ENCODE measurements at regions not wholly inside any gene's neighbourhood (a gene's known extent, or its start where the extent isn't known, plus 50 kb on each side); places are given as distances from the start of the nearest gene placed in this dataset.

DNA sequence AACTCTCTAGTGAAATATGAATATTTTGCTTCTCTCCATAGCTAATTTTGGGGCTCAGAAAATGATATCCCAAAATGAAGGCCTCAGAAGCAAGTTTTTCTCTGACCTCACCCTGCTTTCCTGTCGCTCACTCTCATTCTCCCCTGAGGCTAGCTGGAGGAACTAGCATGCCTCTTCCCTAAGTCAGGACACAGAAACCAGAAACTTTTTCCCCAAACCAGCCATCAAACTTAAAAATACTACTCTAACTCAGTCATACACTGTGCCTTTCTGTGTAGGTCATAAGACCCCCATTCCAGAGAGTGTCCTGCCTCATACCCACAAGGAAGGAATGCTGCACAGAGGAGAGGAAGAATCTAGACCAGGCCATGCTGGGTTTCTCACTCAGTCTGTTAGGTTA, 329.6 kb downstream of the PCDH20 start:
- no peak for TF ChIP-seq POLR2A (IDR thresholded peaks at IDR 0.05; ENCODE audit: low read length)
- TF ChIP-seq GATA1 (IDR thresholded peaks at IDR 0.05; ENCODE audit: low read depth, low read length): no peak
- no peak for DNase-seq

DNA sequence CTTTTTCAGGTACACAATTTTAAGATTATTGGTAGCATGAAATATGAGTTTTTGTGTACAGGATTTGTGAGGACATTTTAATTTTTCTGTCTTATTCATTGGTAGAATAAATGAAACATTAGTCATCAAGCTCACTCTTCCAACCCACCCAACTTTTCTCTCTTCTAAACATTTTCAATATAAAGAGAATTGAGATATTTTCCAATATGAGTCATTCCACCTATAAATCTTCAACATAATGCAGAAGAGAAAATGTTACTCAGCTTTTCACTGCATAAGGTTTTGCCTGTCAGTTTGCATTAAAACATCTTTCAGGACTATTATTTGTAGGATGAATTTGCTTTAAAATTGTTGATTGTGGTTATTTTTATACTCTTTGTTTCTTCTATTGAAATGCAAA, 330.7 kb downstream of the PCDH20 start:
- no peak for DNase-seq

DNA sequence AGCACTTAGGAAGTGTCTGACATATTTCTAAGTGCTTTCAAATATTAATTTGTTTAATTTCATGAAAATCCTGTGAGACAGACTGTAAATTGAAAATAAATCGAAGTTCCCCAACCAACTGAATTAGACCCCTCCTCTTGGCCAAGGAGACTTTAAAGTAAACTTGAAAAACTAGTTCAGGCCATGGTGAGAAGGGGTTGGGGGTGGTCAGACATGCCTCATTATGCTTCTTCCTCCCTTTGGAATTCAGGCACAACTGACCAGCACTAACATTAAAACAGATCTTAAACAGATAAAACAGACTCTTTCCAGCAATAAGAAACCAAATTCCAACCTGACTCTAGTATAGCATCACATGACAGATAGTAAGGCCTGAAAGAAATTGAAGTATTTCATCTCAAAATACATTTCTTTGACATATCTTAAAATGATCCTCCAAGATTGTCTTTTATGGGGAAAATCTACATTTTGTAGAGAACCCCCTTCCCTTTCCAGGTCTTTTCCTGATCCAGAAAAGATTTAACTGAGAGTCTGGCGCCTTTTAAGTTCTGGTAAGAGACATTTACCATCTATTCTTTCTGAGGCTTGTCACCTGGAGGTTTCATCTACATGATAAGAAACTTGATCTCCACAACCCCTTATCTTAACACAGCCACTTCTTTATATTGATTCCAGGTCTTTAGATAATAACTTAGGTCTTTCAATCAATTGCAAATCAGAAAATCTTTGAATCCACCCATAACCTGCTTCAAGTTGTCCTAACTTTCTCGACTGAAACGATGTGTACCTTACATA, 336.5 kb downstream of the PCDH20 start:
- TF ChIP-seq GATA1 (IDR thresholded peaks at IDR 0.05; ENCODE audit: low read depth, low read length) (no peak), POLR2A (IDR thresholded peaks at IDR 0.05; ENCODE audit: low read length) (no peak)

More for the DNA sequence above, 330.7 kb downstream of the PCDH20 start:
- TF ChIP-seq POLR2A (IDR thresholded peaks at IDR 0.05; ENCODE audit: low read length): no peak
- no peak for TF ChIP-seq GATA1 (IDR thresholded peaks at IDR 0.05; ENCODE audit: low read depth, low read length)

GRCh38 chr13:61052175-61052574, 363.5 kb downstream of the PCDH20 start:
- TF ChIP-seq GATA1 (IDR thresholded peaks at IDR 0.05; ENCODE audit: low read depth, low read length) (no peak), POLR2A (IDR thresholded peaks at IDR 0.05; ENCODE audit: low read length) (no peak)
- DNase-seq: no peak

More for the DNA sequence above, 336.5 kb downstream of the PCDH20 start:
- no peak for DNase-seq

DNA sequence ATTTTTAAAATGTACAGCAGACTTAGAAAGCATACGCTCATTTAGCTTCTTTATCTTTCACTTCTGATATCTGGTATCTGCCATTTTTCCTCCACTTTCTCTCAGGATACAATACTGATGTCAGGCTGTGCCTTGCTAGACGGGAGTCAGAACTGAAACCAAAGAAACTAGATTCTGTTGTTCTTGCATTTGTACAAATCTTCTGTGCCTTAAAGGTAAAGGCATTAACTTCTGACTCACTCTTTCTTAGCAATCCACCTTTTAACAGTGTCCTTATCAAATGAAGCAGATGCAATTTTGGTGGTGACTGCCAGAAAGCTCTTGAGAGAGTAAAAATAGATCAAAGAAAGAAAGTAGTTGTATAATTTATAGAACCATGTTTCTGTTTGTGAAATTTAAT, 370.4 kb downstream of the PCDH20 start:
- DNase-seq: no peak
- TF ChIP-seq POLR2A (IDR thresholded peaks at IDR 0.05; ENCODE audit: low read length) (no peak), GATA1 (IDR thresholded peaks at IDR 0.05; ENCODE audit: low read depth, low read length) (no peak)

DNA sequence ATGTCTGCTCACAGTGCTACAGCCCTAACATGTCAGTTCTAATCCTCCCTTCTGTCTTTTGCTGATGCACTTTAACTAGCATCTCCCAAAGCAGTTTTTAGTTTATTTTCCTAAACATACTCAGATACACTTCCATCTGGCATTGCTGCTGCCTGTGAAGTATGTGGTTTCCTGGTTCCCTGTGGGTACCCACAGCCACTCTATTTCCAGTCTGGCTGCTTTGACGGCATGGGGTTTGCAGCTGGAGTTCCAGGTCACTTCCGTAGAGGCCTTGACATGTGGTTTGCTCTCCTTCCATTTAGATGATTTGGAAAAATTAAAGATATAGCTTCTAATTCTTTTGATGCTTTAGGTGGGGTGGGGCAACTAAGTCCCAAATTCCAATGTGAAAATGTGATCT, 375.5 kb downstream of the PCDH20 start:
- DNase-seq: no peak

DNA sequence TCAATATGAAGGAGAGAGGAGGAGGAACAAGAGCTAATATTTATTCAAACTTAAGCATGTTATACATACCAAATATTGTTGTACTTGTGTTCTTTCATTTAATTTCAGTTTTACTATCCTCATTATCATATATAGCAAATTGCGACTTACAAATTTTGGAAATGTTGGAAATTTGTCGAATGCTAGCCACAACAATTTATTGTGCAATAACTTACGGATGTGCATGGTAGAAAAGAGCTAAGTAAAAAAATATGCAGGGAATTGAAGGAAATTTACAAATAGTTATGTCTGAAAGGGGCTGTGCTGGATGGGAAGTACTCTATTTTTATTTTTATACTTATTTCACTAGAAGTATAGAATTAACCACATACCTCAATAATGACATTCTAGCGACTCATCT, 376.3 kb downstream of the PCDH20 start:
- TF ChIP-seq GATA1 (IDR thresholded peaks at IDR 0.05; ENCODE audit: low read depth, low read length): no peak
- no peak for TF ChIP-seq POLR2A (IDR thresholded peaks at IDR 0.05; ENCODE audit: low read length)
- DNase-seq: no peak

More for the DNA sequence above, 375.5 kb downstream of the PCDH20 start:
- TF ChIP-seq POLR2A (IDR thresholded peaks at IDR 0.05; ENCODE audit: low read length): no peak
- TF ChIP-seq GATA1 (IDR thresholded peaks at IDR 0.05; ENCODE audit: low read depth, low read length): no peak

GRCh38 chr13:61036715-61037114, 378.9 kb downstream of the PCDH20 start:
- TF ChIP-seq POLR2A (IDR thresholded peaks at IDR 0.05; ENCODE audit: low read length) (no peak), GATA1 (IDR thresholded peaks at IDR 0.05; ENCODE audit: low read depth, low read length) (no peak)
- DNase-seq: no peak

DNA sequence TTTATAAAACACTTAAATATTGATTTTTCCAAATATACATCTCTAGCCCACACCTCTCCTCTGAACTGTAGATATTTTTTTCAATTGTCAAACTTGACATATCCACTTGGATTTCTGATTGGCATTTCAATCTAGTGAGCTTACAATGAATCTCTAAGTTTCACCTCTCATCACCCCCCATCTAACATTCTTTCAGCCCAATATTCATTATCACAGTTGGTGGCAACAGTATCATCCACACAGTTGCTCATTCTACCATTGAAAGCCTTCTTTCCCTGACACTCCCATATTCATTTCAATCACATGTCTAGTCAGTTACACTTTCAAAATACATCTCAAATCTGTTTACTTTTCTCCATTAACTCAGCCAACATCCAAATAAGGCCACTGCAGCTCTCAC, 385.2 kb downstream of the PCDH20 start:
- no peak for DNase-seq
- TF ChIP-seq GATA1 (IDR thresholded peaks at IDR 0.05; ENCODE audit: low read depth, low read length): no peak
- no peak for TF ChIP-seq POLR2A (IDR thresholded peaks at IDR 0.05; ENCODE audit: low read length)

DNA sequence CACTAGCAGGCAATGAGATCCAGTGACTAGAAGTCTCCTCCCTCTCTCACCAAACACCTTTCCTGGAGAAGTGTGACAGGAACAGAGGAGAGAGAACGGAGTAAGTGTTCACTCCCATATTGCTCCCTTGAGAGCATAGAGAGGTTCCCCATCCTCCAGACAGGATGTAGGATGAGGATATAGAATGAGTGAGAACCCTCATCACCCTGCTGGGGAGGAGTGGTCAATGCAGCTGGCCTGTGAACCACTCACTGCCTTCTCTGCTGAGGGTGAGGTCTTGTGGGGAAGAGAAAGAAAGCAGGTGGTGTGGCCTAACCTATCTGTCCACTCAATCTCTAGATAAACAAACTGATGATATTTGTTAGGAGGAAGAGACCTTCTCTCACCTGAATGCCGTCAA, 386.6 kb downstream of the PCDH20 start:
- no peak for DNase-seq
- TF ChIP-seq GATA1 (IDR thresholded peaks at IDR 0.05; ENCODE audit: low read depth, low read length): no peak
- no peak for TF ChIP-seq POLR2A (IDR thresholded peaks at IDR 0.05; ENCODE audit: low read length)

DNA sequence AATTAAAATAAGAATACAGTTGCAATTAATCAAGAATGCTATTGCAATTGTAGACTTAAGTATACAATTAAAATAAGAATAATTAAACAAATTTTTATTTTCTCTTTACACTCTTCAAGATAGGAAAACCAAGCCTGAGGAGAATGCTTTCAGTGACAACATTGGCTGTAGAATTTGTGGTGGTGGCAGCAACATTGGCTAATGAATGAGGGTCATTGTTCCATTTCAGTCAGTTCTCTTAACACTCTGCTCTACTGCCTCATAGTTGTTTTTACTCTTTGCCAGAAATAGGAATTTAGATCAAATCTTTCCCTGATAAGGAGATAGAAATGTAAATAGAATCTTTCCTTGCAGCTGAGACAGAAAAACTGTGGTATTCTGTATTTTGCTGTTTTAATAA, 391.6 kb downstream of the PCDH20 start:
- no peak for DNase-seq
- no peak for TF ChIP-seq GATA1 (IDR thresholded peaks at IDR 0.05; ENCODE audit: low read depth, low read length)
- no peak for TF ChIP-seq POLR2A (IDR thresholded peaks at IDR 0.05; ENCODE audit: low read length)

DNA sequence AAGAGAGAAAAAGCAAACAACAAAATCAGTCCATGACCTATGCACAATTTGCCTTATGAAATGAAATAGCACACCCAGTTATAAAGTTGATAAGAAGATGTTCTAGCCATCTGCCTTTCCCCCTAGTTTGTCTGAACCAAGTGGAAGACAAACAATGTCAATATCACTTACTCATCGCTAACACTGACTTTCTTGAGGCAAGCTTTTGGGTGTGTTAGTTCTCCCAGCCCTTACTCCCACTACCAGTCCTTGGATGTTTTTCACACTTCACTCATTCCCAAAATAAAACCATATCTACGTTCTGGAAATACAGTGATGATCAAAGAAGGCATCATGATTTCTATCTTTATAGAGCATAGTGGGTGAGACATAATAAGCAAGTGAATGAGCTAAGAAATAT, 393.8 kb downstream of the PCDH20 start:
- no peak for DNase-seq
- TF ChIP-seq POLR2A (IDR thresholded peaks at IDR 0.05; ENCODE audit: low read length) (no peak), GATA1 (IDR thresholded peaks at IDR 0.05; ENCODE audit: low read depth, low read length) (no peak)

- DNase-seq: no peak
- no peak for TF ChIP-seq GATA1 (IDR thresholded peaks at IDR 0.05; ENCODE audit: low read depth, low read length)
- no peak for TF ChIP-seq POLR2A (IDR thresholded peaks at IDR 0.05; ENCODE audit: low read length)
Measured at GRCh38 chr13:61013796-61014195, 401.9 kb downstream of the PCDH20 start.

DNA sequence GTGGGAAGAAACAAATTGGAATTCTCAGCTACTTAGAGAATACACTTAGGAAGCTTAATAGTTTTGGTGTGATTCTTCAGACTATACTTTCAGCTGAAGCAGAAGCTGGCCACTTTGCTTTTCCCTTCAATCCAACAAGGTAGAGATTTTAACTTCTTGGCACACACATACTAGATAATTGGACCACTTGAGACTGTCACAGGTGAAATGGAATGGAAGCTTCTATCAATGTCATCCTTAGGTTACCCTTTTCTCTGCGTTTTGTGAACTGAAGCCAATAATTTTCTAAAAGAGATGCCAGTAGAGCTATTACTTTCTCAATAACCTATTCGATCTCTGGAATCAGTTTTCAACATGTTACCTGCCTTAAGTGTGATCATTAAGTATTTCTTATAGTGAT, 405.3 kb downstream of the PCDH20 start:
- TF ChIP-seq GATA1 (IDR thresholded peaks at IDR 0.05; ENCODE audit: low read depth, low read length) (no peak), POLR2A (IDR thresholded peaks at IDR 0.05; ENCODE audit: low read length) (no peak)
- DNase-seq: no peak

- TF ChIP-seq POLR2A (IDR thresholded peaks at IDR 0.05; ENCODE audit: low read length): no peak
- no peak for TF ChIP-seq GATA1 (IDR thresholded peaks at IDR 0.05; ENCODE audit: low read depth, low read length)
- no peak for DNase-seq
Measured at GRCh38 chr13:61002686-61003085, 413.0 kb downstream of the PCDH20 start.
